Activated CD8-positive, alpha-beta T cell treated with anti-CD3 and anti-CD28 coated beads, Interleukin-2, amount 10 ng/mL, durations not matched to agents 7 days and 5 days (primary cell): ENCODE measurements at regions not wholly inside any gene's neighbourhood (a gene's known extent, or its start where the extent isn't known, plus 50 kb on each side); places are given as distances from the start of the nearest gene placed in this dataset.

Source experiments
- ATAC-seq: fragments of 150-1000 bp; cut with Tn5 transposase; one replicate; pipeline ENCODE4 v1.10.0; 2021; ENCODE audit warnings: moderate library complexity
- CTCF ChIA-PET: fragments of 350-600 bp; sonication (Branson Sonifier 250); formaldehyde crosslinking; loops from one replicate; lab custom pipeline; 2021; ENCODE audit warnings: antibody characterized with exemption; lab: Charles Lee
- POLR2A ChIA-PET: fragments of 350-600 bp; sonication (Branson Sonifier 250); formaldehyde crosslinking; loops from one replicate; lab custom pipeline; 2021; ENCODE audit warnings: antibody characterized with exemption; lab: Charles Lee
- DNase-seq: peaks from one replicate; pipeline ENCODE4 v3.0.0-alpha.2; 2020
- H3K27ac Mint-ChIP-seq: one replicate; pipeline ENCODE4 v1.8.0; 2021; ENCODE audit warnings: mild to moderate bottlenecking, mixed read lengths
- H3K27me3 Mint-ChIP-seq: one replicate; pipeline ENCODE4 v1.8.0; 2021; ENCODE audit warnings: low read depth, mixed read lengths
- H3K36me3 Mint-ChIP-seq: one replicate; pipeline ENCODE4 v1.8.0; 2021; ENCODE audit warnings: low read depth, mixed read lengths
- H3K4me1 Mint-ChIP-seq: one replicate; pipeline ENCODE4 v1.8.0; 2021; ENCODE audit warnings: low read depth, mixed read lengths
- H3K4me3 Mint-ChIP-seq: one replicate; pipeline ENCODE4 v1.8.0; 2021; ENCODE audit warnings: mild to moderate bottlenecking, mixed read lengths
- H3K9me3 Mint-ChIP-seq: one replicate; pipeline ENCODE4 v1.8.0; 2022; ENCODE audit warnings: mixed read lengths; ENCODE audit not compliant: insufficient read depth

DNA sequence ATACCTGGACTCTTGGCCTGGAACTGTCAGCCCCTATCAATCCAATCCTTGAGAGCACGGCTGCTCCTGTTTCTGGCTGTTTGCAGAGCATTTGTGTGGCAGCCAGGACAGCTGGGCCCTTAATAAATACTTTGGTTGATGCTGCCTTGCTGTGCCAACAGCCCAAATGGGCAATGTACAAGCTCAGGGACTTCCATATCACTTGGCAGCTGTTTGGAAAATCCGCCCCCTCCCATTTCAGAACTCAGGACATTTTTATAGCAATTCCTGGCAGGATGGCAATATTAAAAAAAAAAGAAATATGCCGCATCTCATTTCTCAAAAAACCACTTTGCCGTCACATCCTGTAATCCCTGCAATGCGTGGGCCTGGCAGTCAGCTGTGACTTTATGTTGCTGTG is 218.9 kb downstream of the HS3ST1 start:
- Mint-ChIP-seq H3K27me3 (no peaks in the 10 kb centered on the region), H3K9me3 (peaks cover 13% of the 10 kb centered on the region), H3K27ac (no peak overlapping the region), H3K4me1 (no peaks in the 10 kb centered on the region), H3K4me3 (no peak overlapping the region), H3K36me3 (no peaks in the 10 kb centered on the region)
- ChIA-PET CTCF (no interaction called here), POLR2A (no interaction called here)
- ATAC-seq, result no peak
- DNase-seq, result no peak

DNA sequence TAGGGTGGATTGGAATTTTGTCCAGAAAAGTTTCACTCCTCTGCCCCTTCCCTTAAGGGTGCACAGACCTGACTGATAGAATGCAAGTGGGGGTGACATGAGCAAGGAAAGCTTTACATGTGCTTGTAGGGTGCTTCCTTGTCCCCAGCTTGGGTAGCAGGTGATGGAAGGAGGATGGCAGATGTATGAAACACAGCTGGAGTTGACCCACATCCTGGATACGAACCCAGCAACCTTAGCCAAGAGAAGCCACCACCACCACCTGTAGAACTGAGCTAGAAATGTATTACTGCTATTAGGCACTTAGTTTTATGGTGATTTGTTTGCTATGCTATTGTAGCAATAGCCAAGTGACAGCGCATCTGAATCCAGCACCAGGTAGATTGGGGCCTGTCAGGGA is 227.4 kb downstream of the HS3ST1 start:
- ChIA-PET POLR2A (no interaction called here), CTCF (no interaction called here)
- Mint-ChIP-seq H3K36me3 (no peaks in the 10 kb centered on the region), H3K27me3 (no peaks in the 10 kb centered on the region), H3K27ac (no peak overlapping the region), H3K4me3 (no peak overlapping the region), H3K9me3 (no peaks in the 10 kb centered on the region), H3K4me1 (no peaks in the 10 kb centered on the region)
- DNase-seq, result no peak
- ATAC-seq, result no peak

DNA sequence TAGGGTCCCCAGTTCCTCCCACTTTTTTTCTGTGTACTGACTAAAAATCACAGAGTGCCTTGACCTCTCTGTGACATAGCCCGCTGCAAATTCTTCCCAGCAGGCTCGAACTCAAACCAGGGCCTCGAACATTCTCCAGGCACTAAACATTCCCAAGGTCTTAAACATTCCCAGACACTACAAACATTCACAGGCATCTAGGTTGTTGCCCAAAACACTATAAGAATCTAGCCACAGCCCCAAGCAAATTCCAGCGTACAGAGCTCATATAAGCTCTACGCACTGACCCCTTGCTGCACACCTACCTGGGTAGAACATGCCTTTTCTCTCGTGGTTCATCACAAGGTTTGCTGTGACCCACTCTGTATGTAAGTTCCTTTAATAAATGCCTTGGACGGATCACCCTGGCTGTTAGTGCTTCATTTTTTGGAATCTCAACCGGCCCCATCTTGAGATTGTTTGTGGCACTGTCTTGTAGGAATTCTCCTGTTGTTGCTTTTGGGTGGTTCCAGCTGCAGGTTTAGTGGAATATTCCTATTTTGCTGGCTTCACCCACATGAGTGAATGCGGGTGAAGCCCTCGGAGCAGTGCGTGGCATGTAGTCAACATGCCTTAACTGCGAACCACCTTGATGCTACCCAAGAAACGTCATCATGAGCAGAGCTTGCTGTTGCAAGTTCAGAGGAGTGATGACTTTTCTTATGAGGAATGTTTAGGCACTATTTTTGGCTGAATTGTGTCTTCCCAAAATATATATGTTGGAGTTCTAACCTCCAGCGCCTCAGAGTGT is 230.0 kb downstream of the HS3ST1 start:
- DNase-seq (no peak), ATAC-seq (no peak)
- H3K27me3 Mint-ChIP-seq, result no peaks in the 10 kb centered on the region
- H3K4me1 Mint-ChIP-seq, result no peaks in the 10 kb centered on the region
- no peak overlapping the region for H3K4me3 Mint-ChIP-seq
- no peaks in the 10 kb centered on the region for H3K9me3 Mint-ChIP-seq
- ChIA-PET CTCF (no interaction called here), POLR2A (no interaction called here)
- H3K27ac Mint-ChIP-seq, result no peak overlapping the region
- no peaks in the 10 kb centered on the region for H3K36me3 Mint-ChIP-seq

DNA sequence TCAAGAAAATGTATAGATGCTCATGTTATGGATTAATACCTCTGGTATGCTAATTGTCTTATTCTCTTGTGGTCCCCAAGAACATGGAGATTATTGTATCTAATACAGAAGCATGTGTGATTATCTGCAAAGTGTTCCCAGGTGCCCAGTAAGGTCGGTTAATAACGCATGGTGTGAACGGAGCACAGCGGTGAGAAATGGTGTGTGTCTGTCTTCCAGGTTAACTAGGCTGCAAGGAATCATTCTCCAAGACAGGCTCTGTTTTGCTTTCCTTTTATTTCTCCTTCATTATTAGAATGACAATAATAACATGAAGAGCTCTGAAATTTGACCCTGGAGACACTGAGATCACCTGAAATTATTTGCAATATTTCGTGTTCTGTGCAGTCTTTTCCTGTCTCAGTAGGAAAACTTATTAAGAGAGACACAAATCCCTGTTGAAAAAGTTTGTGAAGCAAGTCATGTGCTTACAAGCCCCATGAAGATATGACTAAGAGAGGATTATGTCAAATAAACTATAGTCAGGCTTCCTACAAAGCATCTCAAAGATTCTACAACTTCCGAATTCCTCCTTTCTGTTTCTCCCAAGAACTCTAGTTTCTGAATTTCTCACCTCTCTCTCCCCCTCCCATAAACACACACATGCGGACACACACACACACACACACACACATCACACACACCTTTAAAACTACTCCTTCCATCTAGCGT is 230.9 kb downstream of the HS3ST1 start:
- CTCF ChIA-PET, result no interaction called here
- no peak for DNase-seq
- POLR2A ChIA-PET, result no interaction called here
- Mint-ChIP-seq H3K36me3 (no peaks in the 10 kb centered on the region), H3K27ac (no peak overlapping the region), H3K9me3 (no peaks in the 10 kb centered on the region), H3K4me3 (no peak overlapping the region), H3K27me3 (no peaks in the 10 kb centered on the region), H3K4me1 (no peaks in the 10 kb centered on the region)
- no peak for ATAC-seq

DNA sequence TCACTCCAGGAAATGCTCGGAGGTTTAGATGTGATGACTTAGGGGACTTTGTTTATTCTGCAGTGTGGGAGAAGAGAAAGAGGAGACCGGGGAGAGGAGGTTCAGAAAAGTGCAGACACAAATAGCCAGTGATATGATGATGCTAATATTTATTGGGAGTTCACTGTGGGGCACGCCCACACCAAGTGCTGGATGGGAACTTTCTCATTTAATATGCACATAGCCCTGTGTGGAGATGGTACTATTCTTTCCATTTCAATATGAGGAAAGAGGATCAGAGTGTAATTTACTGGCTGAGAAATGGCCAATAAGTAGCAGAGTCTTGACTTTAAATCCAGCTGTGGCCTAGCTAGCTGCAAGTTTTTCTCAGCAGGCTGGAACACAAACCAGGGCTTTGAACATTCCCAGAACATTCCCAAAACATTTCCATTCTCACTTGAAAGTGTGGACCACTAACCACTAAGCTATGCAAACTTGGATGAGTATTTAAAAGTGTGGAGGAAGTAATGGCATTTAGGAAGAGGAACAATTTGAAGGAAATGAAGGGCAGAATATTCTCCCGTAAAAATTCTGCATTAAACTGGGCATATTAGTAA is 231.7 kb downstream of the HS3ST1 start:
- Mint-ChIP-seq H3K4me3 (no peak overlapping the region), H3K4me1 (no peaks in the 10 kb centered on the region), H3K27me3 (no peaks in the 10 kb centered on the region), H3K27ac (no peak overlapping the region), H3K36me3 (no peaks in the 10 kb centered on the region), H3K9me3 (no peaks in the 10 kb centered on the region)
- ChIA-PET POLR2A (no interaction called here), CTCF (no interaction called here)
- ATAC-seq (no peak), DNase-seq (no peak)

DNA sequence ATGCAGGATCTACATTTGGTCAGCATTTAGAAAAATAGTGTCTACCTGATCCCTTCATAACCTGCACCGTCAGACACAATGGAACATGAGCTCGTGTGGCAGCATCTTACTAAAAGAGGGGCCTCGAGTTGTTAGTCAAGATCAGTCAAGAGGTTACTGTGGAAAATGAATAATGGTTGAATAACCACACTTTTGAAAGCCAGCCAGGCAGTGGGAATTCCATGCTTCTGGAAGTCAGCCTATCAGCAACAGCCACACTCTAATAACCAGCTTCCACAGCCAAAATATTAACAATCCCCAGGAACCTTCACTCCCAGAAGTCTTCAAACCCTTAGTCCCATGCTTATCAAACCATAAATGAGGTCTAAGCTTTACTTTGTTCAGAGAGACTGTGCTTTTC is 234.3 kb downstream of the HS3ST1 start:
- POLR2A ChIA-PET, result no interaction called here
- Mint-ChIP-seq H3K9me3 (no peaks in the 10 kb centered on the region), H3K4me3 (no peak overlapping the region), H3K27ac (no peak overlapping the region), H3K27me3 (no peaks in the 10 kb centered on the region), H3K4me1 (peaks cover 6% of the 10 kb centered on the region), H3K36me3 (no peaks in the 10 kb centered on the region)
- ATAC-seq (no peak), DNase-seq (no peak)
- CTCF ChIA-PET, result no interaction called here

DNA sequence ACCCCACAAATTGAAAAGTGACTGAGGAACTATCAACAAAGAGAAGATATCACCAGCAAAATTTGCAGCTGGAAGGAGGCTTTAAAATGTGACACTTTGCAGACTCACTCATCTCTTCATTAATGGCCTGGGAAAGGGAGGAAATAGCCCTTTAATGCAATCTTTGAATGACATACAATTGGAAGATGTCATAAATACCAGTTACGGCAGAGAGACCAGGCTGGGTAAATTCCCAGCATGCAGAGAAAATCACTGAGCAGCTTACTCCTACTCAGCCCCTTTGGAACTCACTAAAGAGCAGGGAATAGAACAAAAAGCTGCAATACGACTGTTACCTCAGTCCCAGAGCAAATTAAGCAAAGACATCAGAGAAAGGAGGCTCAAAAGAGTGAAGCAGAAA is 238.9 kb downstream of the HS3ST1 start:
- no peaks in the 10 kb centered on the region for H3K27me3 Mint-ChIP-seq
- peaks cover 10% of the 10 kb centered on the region for H3K4me1 Mint-ChIP-seq
- H3K4me3 Mint-ChIP-seq, result no peak overlapping the region
- H3K27ac Mint-ChIP-seq, result no peak overlapping the region
- ATAC-seq, result no peak
- ChIA-PET CTCF (no interaction called here), POLR2A (no interaction called here)
- H3K36me3 Mint-ChIP-seq, result no peaks in the 10 kb centered on the region
- H3K9me3 Mint-ChIP-seq, result no peaks in the 10 kb centered on the region
- no peak for DNase-seq

DNA sequence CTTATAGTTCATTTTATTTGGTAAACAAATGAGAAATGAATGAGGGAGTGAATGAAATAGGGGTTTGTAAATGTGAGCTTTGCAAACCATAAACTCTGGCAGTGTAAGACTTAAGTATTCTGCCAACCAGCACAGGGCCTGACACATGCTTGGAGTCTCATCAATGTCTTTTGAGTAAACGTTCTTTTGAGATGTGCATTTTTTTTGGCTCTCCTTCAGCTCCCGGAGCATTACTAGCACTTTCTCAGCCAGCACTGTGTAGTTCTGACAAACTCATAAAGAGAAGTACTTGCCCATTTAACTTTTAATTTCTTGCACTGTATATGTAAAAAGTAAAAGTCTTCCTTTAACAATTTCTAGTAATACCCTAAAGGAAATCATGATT is 245.3 kb downstream of the HS3ST1 start:
- Mint-ChIP-seq H3K27ac (no peak overlapping the region), H3K27me3 (no peaks in the 10 kb centered on the region), H3K9me3 (no peaks in the 10 kb centered on the region), H3K4me3 (no peak overlapping the region), H3K4me1 (no peaks in the 10 kb centered on the region), H3K36me3 (no peaks in the 10 kb centered on the region)
- DNase-seq (no peak), ATAC-seq (no peak)
- ChIA-PET POLR2A (no interaction called here), CTCF (no interaction called here)

DNA sequence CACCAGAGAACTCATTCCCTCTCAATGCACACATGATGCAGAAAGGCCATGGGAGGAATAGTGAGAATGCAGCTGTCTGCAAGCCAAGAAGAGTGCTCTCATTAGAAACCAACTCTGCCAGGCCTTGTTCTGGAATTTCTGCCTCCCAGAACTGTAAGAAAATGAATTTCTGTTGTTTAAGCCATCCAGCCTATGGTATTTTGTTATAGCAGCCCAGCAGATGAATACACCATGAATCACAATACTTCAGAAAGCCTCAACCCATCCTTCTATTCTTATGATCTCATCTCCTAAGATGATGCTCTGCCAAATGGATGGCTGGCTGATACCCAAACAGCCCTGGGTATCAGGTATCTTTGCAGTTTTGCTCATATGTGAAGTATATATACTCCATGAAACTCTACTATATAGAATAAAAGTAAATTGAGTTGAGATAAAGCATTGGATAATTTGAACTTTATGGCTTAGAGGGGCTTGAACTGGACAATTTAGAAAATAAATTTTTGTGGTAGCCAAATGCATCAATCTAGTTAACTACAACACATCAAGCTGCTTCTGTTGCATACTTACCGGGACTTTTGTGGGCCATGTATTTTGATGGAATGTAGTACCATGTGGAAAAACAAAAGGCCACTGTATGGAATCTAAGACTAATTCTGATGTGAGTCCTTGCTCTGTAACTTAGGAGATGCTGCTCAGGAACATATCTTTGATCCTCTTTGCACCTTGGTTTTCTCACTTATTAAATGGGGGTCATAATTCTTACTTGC is 245.9 kb downstream of the HS3ST1 start:
- DNase-seq (no peak), ATAC-seq (no peak)
- H3K27ac Mint-ChIP-seq, result no peak overlapping the region
- no peaks in the 10 kb centered on the region for H3K4me1 Mint-ChIP-seq
- H3K36me3 Mint-ChIP-seq, result no peaks in the 10 kb centered on the region
- CTCF ChIA-PET, result no interaction called here
- POLR2A ChIA-PET, result no interaction called here
- H3K9me3 Mint-ChIP-seq, result no peaks in the 10 kb centered on the region
- H3K4me3 Mint-ChIP-seq, result no peak overlapping the region
- no peaks in the 10 kb centered on the region for H3K27me3 Mint-ChIP-seq

DNA sequence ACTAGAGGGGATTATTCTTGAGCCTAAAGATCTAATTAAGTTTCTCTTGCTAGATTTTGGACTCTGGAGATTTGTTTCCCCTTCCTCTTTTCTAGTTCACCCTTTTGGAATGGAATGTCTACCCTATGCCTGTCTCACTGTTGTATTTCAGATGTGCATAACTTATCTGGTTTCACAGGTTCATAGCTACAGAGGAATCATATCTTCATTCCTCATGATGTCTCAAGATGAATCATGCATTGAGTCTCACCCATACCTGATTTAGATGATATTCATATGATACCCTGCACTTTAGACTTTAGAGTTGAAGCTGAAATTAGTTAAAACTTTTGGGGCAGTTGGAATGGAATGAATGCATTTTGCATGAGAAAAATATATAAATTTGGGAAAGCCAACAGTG is 246.7 kb downstream of the HS3ST1 start:
- Mint-ChIP-seq H3K4me3 (no peak overlapping the region), H3K27ac (no peak overlapping the region), H3K27me3 (no peaks in the 10 kb centered on the region), H3K9me3 (no peaks in the 10 kb centered on the region), H3K36me3 (no peaks in the 10 kb centered on the region), H3K4me1 (no peaks in the 10 kb centered on the region)
- CTCF ChIA-PET, result no interaction called here
- POLR2A ChIA-PET, result no interaction called here
- ATAC-seq (no peak), DNase-seq (no peak)

DNA sequence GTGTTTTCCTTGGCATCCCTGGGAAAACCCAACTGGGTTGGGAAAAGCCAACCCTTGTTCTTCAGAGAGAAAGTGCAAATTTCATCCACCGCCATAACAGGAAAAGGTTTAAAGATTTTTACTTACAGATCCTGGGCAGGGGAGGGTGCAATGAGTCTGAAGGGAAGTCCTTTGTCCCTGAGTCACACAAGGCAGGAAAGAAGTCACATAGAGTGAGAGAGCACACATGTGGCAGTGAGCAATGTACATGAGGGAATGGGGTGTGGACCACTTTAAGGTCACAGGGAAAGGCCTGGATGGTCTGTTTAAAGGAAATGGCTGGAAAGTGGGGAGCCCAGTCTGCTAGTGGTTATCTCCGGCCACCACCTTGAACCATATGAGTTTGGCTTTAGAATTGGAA is 248.9 kb downstream of the HS3ST1 start:
- Mint-ChIP-seq H3K4me3 (no peak overlapping the region), H3K27ac (no peak overlapping the region), H3K36me3 (no peaks in the 10 kb centered on the region), H3K27me3 (no peaks in the 10 kb centered on the region), H3K4me1 (no peaks in the 10 kb centered on the region), H3K9me3 (no peaks in the 10 kb centered on the region)
- no peak for ATAC-seq
- no peak for DNase-seq
- CTCF ChIA-PET, result interaction anchor here (0.6 kb wide), 1 partner anchor 1607 kb away, joined by 3 read pairs; no protein-coding TSS in a partner anchor
- POLR2A ChIA-PET, result no interaction called here

DNA sequence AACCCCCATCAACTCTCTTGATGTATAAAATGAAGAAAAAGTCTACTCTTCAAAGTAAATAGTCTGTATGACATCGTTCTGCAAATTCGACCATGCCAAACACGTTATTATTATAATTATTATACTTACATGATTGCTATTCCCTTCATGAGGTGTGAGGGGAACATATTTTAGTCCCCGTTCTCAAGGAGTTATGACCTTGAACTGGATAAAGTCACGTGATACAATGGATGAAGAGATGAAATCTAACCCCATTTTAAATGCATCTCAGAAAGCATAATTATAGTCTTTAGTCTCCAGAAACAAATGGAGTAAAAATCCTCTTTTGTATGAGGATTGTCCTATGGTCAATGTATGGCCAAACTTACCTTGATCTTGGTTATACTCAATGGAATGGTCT is 250.3 kb downstream of the HS3ST1 start:
- no peak overlapping the region for H3K4me3 Mint-ChIP-seq
- H3K27ac Mint-ChIP-seq, result no peak overlapping the region
- DNase-seq (no peak), ATAC-seq (no peak)
- no peaks in the 10 kb centered on the region for H3K36me3 Mint-ChIP-seq
- H3K27me3 Mint-ChIP-seq, result no peaks in the 10 kb centered on the region
- H3K4me1 Mint-ChIP-seq, result no peaks in the 10 kb centered on the region
- no peaks in the 10 kb centered on the region for H3K9me3 Mint-ChIP-seq
- POLR2A ChIA-PET, result no interaction called here
- CTCF ChIA-PET, result no interaction called here
